COR-L47 (cell line): ENCODE measurements at regions not wholly inside any gene's neighbourhood (a gene's known extent, or its start where the extent isn't known, plus 50 kb on each side); places are given as distances from the start of the nearest gene placed in this dataset.

Experiments
- DNase-seq: peaks from one replicate; lab custom pipeline; 2025; lab: John Stamatoyannopoulos, UW

DNA sequence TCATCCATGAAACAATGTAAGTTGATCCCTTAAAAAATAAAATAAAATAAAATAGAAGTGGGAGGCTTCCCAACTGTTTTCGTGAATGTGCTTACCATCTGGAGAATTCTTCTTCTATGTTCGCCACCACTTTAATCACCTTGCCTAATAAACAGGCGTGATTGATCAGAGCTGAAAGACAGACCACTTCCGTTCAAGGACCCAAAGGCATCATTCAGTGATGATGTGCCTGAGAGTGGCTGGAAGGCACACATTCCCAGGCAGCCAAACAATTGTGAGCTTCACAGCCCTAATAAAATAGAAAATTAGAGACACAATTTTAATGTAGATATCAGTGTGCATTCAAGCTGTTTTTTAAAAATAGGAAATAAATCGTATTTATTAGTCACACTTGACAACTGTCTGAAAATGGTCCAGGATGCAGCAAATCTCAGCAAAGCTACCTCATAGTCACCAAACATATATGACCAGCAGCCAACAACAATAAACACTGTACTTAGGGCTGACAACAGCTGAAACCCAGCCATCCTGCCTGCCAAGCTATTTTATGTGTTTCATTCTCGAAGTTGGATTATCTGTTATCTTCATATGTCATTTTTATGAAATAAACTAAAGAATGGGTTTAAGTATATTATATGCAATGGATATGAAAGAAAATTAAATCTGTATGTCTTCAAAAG is 163.2 kb upstream of the FAM9B start:
- no peak for DNase-seq

DNA sequence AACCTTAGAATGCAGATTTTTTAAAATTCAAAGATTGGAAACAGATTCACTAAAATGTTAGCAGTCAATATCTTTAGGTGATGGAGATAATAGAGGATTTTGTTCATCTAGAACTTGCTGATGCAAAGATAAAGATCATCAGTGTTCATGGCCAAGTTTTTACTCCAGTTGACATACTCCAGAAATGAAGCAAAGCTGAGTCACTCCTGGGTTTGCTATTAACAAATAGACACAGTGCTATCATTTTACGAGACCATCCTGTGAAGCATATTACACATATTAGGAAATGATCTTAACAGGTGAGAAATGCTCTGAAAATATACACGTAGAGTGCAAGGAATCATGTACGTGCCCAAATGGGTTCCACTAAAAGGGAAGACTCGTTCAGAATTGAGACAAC is 170.6 kb upstream of the FAM9B start:
- no peak for DNase-seq

DNA sequence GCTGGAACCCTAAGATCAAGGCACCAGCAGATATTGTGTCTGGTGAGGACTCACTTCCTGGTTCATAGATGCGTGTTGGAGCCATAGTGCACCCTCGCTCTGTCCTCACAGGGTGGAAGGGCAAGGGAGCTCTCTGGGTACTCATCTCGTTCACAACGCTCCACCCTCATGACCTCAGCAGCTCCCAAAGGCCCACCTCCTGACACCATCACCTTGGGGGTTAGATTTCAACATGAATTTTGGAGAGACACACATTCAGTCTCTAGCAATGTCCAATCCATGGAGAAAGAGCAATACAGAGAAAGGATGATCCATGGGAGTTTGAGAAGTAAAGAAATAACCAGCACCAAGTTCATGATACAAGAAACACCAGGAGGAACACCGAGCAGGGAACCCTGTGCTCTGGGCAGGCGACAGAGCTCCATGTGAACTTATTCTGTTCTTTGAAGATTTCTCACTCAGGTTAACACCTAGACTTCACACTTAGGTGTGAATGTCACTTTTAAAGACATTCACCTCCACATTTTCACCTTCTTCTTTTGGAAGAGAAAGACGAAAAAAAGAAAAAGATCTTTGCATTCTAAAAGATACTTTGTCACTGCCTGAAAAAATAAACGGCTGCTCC is 171.8 kb upstream of the FAM9B start:
- no peak for DNase-seq

DNA sequence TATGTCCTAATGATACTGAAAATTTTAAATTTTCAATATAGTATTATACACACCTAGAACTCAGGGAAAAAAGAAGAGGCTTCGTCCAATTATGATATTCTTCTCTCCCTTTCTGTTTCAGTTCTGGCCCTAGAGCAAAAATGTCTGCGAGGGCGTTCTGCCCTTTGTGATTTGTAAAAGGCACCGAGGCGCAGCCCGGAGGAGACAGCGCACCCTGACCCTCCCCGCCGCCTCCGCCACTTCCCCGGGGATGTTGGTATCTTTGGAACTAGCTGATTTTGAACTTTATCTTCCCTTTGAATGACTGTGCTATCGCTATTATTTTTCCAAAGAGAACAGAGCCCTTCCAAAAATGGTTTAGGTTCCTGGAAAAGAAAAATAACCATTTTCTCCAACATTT is 173.2 kb upstream of the FAM9B start:
- DNase-seq, result no peak

DNA sequence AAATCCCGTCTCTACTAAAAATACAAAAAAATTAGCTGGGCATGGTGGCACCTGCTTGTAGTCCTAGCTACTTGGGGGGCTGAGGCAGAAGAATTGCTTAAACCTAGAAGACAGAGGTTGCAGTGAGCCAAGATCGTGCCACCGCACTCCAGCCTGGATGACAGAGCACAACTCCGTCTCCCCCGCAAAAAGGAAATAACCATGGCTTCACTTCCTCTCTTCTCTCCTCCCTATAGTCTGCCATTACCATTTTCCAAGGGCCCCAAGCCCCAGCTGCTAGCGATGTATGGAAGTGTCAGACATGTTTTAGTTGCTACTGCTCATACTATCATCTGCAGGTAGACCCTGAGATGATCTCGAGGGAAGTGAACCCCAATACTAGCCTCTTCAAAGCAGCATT is 177.3 kb upstream of the FAM9B start:
- no peak for DNase-seq

DNA sequence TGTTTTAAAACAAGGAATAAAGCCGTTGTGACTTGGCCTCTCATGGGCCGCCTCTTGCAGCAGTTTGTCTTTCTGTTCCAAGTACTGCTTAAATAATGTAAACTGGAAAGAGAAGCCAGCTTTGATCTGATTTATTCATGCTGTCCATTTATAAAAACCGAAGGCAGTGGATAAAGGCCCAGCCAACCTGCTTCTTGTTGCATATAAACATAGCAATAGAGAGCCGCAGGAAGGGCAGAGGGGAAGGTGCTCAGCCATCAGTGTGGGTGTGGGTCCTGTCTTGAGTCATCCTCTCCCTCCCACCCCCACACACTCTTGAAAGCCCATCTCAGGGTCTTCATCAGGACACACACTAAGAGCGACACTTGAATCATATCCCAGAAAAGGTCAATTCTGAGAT is 187.9 kb upstream of the FAM9B start:
- no peak for DNase-seq

DNA sequence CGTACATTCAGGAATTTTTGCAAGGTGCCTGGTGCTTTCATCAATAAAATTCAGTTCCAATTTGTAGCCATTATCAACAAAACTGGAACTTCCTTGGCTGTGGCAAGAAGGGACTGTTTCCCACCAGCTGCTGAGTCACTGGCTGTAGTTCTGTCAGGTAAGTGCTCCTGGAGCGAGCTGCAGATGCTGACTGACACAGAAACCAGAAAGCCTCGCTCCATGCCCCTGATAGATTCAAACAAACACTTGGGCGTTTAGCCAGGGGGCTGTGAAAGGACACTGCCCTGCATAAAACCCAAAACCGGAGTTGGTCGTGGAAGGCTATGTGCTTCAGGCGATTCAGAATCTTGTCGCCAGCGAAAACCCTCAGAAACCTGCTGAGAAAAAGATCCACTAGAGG is 188.4 kb upstream of the FAM9B start:
- DNase-seq, result no peak

DNA sequence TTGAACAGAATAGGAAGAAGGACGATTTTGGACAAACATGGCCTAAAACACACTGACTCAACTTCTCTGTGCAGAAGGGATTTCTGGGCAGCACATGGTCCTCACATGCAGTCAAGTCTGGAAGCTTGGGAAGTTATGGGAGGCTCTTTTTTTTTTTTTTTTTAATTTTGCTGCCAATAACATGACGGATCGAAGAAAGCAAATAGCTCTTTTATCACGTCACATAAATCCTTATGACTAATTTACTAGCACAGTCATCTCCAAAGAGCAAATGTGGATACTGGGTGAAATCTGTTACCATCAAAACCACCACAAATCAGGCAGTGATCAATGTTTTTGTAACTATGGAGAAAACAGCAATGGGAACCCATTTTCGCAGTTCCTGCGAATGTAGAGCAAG is 193.3 kb upstream of the FAM9B start:
- no peak for DNase-seq

DNA sequence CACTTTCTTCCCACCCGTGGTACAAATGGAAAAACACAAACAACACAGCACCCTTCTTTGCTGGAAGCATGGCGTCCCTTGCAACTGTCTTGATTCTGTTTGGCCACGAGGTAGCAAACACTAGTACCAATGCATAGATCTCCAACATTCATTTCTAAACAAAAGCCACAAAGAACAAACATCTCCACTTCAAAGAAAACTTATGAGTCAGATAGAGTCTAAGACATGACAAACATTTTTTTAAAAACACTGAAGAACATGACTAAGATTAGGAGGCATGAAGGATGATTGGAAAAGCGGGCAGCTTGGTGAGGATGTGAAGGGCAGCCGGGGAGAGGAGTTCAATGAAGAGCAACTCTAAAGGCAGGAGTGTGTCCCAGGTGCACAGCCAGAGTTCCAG is 197.6 kb upstream of the FAM9B start:
- DNase-seq, result no peak

DNA sequence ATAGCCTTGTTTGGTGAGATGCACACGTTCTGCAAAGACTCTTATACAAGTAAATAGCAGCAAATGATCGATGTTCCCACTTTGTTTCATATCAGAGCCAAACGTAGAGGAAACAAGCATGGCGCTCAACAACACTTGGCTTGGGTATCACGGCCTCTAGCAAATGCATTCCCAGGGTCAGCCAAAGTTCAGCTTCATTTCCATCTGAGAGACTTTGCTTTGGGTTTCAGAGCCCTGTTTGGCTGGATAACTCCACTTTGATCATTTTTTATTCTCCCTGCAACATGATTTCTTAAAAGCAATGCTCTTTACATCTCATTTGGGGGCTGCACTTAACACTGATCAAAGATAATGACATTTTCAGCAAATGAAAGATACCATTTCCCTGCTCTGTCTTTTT is 199.2 kb upstream of the FAM9B start:
- no peak for DNase-seq

DNA sequence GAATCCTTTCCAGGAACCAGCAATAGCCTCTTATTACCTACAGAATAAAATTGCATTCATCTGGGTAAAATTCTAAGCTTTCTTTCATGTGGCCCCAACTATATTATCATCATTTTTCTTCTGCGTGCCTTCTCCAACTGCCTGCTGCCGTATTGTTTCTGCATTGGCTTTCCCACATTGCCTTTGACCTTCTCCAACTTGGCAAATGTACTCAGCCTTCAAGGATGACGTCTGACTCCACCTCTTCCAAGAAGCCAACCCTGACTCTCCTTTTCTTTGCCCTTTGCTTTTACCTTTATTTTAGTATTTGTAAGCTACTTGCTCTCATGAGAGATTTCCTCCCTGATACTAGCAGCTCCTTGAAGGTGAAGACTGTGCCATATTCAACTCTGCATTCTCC is 200.4 kb upstream of the FAM9B start:
- no peak for DNase-seq

DNA sequence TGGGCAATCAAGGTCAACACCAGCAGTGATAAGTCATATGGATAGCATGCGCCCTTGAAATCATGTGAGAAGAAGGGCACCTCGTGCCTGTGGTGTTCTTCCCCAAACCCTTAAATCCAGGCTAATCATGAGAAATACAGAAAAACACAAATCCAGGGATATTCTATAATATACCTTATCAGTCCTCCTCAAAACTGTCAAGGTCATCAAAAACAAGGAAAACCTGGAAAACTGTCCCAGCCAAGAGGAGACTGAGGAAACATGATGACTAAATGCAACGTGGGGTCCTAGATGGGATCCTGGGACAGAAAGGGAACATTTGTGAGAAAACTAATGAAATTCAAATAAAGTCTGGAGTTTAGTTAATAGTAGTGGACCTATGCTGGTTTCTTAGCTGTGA is 201.8 kb upstream of the FAM9B start:
- DNase-seq, result no peak

DNA sequence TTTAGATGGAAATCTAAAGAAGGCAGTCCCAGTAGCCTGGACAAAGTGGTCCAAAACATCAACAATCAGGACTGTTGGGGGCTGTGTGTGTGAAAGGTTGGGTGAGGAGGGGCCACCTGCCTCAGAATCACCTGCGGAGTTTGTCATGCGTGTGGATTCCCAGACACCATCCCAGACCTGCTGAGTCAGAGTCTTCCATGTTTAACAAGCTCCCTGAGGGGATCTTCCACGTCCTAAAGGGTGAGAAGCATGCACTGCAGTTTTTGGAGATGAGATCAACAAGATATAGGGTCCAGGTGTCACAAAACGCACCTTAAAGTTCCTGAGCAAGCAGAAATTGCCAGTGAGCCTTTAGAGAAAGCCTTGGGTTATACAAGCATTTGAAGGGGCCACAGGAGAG is 207.0 kb upstream of the FAM9B start:
- DNase-seq, result no peak

DNA sequence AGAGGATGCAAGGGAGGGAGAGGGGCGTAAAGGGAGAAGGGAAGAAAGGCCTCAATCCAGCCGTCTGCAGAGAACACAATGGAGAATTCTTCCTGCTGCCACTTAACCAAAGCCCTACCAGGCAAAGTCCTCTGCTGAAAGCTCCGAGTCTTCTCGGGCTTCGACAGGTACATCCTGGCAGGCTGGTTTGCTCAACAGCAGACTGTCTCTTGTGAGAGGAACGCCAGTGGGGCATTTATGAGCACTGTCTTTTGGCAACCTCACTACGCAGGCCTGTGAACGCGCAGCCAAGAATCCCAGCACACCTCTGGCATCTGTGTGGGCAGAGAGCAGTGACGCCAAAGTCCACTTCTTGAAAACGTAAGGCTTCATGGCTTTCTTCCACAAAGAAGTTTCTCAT is 207.5 kb upstream of the FAM9B start:
- DNase-seq, result no peak

DNA sequence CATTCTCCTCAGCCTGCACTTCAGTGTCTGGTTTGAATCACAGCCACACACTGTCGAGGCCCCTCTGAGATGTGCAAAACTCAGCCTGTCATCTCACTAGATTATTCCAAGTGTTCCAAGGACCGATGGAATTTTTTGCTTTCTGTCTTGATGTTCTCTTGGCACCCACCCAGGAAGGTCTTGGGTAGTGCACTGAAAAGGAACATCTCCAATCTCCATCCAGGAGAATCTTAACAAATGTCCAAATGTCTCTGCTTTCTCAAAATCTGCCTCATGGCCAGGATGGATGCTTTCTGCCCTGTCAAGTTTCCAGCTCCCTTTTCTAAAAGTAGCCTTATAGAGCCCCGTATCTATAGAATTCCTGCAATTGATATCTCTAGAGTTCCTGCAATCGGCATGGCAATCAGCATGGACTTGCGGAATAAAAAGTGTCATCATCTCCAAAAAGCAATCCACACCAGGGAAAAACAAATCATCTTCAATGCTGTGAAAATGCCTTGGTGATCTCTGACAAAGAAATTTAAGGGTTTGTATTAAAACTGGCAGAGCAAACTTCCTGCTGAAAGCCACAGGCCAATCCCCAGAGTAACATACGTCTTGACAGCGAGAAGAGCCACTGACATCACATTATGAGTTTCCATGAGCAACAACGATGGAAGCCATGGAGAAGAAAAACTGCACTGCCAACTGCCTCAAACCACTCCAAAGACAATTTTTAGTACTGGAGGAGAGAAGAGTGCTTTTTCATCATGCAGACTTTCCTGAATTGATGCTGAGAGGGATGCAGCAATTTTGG is 215.3 kb upstream of the FAM9B start:
- DNase-seq, result no peak

DNA sequence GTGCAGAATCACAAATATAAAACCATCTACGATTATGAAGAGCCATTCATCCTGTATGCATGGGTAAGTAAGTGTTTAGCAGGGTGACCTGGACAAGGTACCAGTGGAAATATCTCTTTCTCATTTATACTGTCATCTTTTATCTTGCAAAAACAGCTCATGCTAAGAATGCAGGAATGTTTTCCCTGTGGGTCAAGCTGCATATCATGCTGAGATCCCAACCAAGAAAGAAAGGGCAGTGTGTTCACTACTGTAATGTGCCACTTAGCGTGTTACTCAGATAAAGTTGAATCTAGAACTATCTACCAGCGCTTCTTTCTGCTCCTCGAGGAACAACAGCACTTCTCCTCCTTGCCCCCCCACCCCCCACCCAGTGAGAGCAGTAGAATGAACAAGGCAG is 212.7 kb upstream of the TBL1X start:
- no peak for DNase-seq

DNA sequence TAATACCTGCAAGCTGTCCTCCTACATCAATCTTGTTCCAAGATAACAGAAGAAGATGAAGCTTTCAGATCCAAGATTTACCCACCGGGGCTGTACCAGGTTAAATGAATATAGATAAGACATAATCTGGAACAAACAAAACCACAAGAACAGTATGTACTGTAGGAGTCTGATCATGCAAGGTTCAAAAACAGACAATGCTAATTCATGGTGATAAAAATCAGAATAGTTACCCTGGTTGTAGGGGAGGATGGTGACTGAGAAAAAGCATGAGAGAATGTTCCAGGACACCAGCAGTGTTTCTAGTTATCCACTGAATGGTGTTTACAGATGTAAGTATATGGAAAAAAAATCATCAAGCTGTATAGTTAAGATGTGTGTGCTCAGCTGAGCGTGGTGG is 211.6 kb upstream of the TBL1X start:
- DNase-seq, result no peak

DNA sequence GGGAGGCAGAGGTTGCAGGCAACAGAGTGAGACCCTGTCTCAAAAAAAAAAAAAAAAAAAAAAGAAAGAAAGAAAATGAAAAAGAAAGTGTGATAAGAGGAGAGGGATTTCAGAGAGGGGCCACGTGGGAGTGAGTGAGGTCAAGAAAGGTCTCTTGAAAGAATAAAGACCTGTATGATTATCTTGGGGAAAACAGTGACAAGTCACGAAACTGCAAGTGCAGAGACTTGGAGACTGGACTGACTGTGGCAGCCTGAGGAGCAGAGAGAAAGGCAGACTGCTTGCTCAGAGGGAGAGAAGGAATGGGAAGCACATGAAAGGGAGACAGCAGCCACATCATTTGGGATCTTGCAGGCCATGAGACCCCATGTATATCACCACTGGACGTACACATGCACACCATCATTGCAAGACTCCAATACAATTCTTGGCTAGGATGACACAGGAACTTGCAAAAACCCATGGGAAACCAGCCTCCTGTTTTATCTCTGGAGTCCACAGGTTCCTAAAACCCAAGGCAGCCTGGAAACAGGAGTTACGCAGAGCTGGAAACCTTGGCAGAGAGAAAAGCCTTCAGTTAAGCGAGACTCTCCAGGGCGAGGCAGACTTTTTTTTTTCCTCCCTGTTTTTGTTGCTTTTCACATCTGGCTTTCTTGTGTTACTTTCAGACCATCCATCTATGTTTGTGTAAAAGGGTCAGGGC is 207.0 kb upstream of the TBL1X start:
- DNase-seq, result no peak

DNA sequence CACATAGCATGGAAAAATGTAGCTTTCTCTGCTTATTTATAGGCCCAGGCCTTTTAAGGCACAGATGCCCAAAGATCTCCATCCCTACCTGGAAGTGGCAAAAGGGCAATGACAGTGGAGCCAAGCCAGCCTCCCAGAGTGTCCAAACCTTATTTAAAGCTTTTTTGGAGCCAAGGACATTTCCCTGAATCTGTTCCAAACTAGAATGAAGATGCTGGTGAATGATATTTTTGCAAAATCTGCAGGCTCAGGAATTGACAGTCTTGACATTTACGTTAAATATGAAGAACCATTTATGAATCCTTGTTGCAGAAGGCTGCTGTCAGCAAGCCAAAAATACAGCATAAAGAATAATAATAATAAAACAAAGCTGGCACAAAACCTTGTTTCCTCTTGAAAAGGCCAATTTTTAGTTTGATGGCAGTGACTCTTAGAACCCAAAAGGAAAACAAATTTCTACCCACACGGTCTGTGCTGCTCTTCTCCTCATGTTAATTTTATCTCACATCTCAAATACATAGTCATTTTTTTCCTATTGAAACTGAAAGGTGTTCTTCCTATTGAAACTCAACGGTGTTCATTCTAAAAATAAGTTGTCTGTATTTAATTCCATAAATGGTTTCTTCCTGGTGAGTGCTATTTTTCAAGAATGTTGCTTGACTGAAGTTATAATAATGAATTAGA is 206.3 kb upstream of the TBL1X start:
- no peak for DNase-seq

DNA sequence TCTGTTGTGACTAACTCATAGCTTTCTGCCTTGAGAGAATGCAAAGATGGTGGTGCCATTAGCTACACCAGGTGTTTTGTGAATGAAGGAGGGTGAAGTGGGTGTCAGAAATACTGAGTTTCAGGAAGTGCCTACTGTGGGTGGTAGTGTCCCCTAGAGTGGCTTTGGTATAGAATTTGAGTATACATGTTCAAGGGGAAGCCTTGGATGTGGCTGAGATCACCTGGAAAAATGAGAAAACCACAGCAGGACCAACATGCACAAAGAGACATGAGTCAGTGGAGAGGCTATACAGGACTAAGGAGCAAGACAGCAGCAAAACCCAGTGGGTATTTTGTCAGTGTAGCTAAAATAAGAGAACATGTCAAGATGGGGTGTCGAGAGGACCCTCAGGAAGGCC is 204.3 kb upstream of the TBL1X start:
- no peak for DNase-seq

DNA sequence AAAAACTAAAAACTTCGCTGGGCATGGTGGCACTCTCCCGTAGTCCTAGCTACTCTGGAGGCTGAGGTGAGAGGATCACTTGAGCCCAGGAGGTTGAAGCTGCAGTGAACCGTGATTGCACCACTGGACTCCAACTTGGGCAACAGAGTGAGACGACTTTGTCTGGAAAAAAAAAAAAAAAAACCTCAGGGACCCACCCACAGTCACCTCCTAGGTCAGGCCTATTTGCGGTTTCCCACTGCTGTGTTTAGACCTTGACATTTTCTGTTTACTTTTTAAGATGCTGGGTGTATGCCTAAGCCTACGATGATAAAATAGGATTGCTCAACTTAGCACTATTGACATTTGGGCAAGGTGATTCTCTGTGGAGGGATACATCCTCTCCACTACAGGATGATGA is 197.4 kb upstream of the TBL1X start:
- DNase-seq, result no peak

DNA sequence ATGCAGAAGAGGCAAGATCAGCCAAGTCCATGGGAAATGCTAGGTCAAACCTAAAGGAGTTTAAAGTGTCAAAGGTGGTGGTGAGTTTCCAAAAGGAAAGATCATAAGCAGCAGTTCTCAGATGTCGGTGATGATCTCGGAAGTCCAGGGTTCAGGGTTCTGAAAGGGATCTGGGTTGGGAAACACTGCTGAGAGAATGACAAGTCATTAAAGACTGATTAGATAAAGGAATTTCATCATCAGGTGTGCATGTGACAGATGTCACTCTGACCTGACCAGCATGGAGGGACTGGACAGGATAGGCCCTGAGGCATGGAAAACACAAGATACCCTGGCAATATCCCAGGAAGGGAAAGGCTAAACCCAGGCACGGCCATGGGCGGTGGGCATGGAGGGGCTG is 195.7 kb upstream of the TBL1X start:
- DNase-seq, result no peak
